WTC11 (cell line): ENCODE measurements at regions not wholly inside any gene's neighbourhood (a gene's known extent, or its start where the extent isn't known, plus 50 kb on each side); places are given as distances from the start of the nearest gene placed in this dataset.

ENCODE experiments used
- ATAC-seq: fragments of 200-7000 bp; cut with Tn5 transposase; 2 replicates; pipeline ENCODE4 v1.10.0; 2021; ENCODE audit warnings: mild to moderate bottlenecking, moderate library complexity
- CTCF ChIA-PET: fragments of 300-600 bp; sonication (Branson Sonifier 250); formaldehyde crosslinking; loops from one replicate; lab custom pipeline; 2021; ENCODE audit warnings: antibody characterized with exemption; lab: Charles Lee
- POLR2A ChIA-PET: fragments of 350-600 bp; sonication (Branson Sonifier 250); formaldehyde crosslinking; loops from one replicate; lab custom pipeline; 2021; ENCODE audit warnings: antibody characterized with exemption; lab: Charles Lee
- DNase-seq: peaks from one replicate; pipeline ENCODE4 v3.0.0; 2021; ENCODE audit warnings: low spot score
- H3K27ac Mint-ChIP-seq: 2 replicates; pipeline ENCODE4 v1.8.0; 2021; ENCODE audit warnings: mixed read lengths
- H3K27me3 Mint-ChIP-seq: 2 replicates; pipeline ENCODE4 v1.8.0; 2021; ENCODE audit warnings: low read depth, mild to moderate bottlenecking, moderate library complexity, mixed read lengths
- H3K36me3 Mint-ChIP-seq: 2 replicates; pipeline ENCODE4 v1.8.0; 2021; ENCODE audit warnings: mixed read lengths
- H3K4me1 Mint-ChIP-seq: 2 replicates; pipeline ENCODE4 v1.8.0; 2022; ENCODE audit warnings: mixed read lengths
- H3K4me3 Mint-ChIP-seq: 2 replicates; pipeline ENCODE4 v1.8.0; 2021; ENCODE audit warnings: mild to moderate bottlenecking, moderate library complexity, mixed read lengths
- H3K9me3 Mint-ChIP-seq: 2 replicates; pipeline ENCODE4 v1.8.0; 2021; ENCODE audit warnings: mixed read lengths
- AFF4 ChIP-seq: sonication (generic); formaldehyde crosslinking; IDR thresholded peaks from 2 replicates; pipeline ENCODE4 v1.8.1; 2023; ENCODE audit warnings: mild to moderate bottlenecking, missing genetic modification reagents, borderline replicate concordance
- AR ChIP-seq: fragments of 250-450 bp; sonication (Bioruptor Pico); IDR thresholded peaks from 2 replicates; pipeline ENCODE4 v1.9.0; 2021; ENCODE audit warnings: mild to moderate bottlenecking
- ARID4B ChIP-seq: sonication (generic); formaldehyde crosslinking; IDR thresholded peaks from 2 replicates; pipeline ENCODE4 v1.8.0; 2023; ENCODE audit warnings: missing genetic modification reagents, mild to moderate bottlenecking, borderline replicate concordance
- ATF3 ChIP-seq: sonication (generic); formaldehyde crosslinking; conservative IDR thresholded peaks from 2 replicates; pipeline ENCODE4 v1.8.1; 2022; ENCODE audit warnings: mild to moderate bottlenecking, missing genetic modification reagents
- HMGXB4 ChIP-seq: sonication (generic); formaldehyde crosslinking; IDR thresholded peaks from 2 replicates; pipeline ENCODE4 v1.8.1; 2023; ENCODE audit warnings: mild to moderate bottlenecking, moderate library complexity, missing genetic modification reagents
- MAX ChIP-seq: sonication (generic); formaldehyde crosslinking; IDR thresholded peaks from 2 replicates; pipeline ENCODE4 v1.8.0; 2022; ENCODE audit warnings: mild to moderate bottlenecking, missing genetic modification reagents
- MXD4 ChIP-seq: fragments of 250-450 bp; sonication (Bioruptor Pico); IDR thresholded peaks from 2 replicates; pipeline ENCODE4 v1.8.0; 2021; ENCODE audit warnings: mild to moderate bottlenecking, moderate library complexity, borderline replicate concordance
- NR1H2 ChIP-seq: sonication (generic); formaldehyde crosslinking; IDR thresholded peaks from 2 replicates; pipeline ENCODE4 v1.9.0; 2021; ENCODE audit warnings: mild to moderate bottlenecking, moderate library complexity, missing genetic modification reagents
- OVOL2 ChIP-seq: fragments of 250-450 bp; sonication (Bioruptor Pico); IDR thresholded peaks from 2 replicates; pipeline ENCODE4 v1.9.0; 2021; ENCODE audit warnings: mild to moderate bottlenecking, borderline replicate concordance
- RELA ChIP-seq: sonication (generic); formaldehyde crosslinking; IDR thresholded peaks from 2 replicates; pipeline ENCODE4 v1.8.1; 2022; ENCODE audit warnings: missing genetic modification reagents, mild to moderate bottlenecking, borderline replicate concordance
- SMAD3 ChIP-seq: sonication (generic); formaldehyde crosslinking; IDR thresholded peaks from 2 replicates; pipeline ENCODE4 v1.8.0; 2022; ENCODE audit warnings: missing genetic modification reagents, mild to moderate bottlenecking, borderline replicate concordance
- TEAD4 ChIP-seq: sonication (generic); formaldehyde crosslinking; IDR thresholded peaks from 2 replicates; pipeline ENCODE4 v1.8.0; 2022; ENCODE audit warnings: mild to moderate bottlenecking, missing genetic modification reagents
- USF2 ChIP-seq: sonication (generic); formaldehyde crosslinking; IDR thresholded peaks from 2 replicates; pipeline ENCODE4 v1.8.1; 2023; ENCODE audit warnings: mild to moderate bottlenecking, missing genetic modification reagents, moderate library complexity
- ZNF138 ChIP-seq: sonication (generic); formaldehyde crosslinking; conservative IDR thresholded peaks from 2 replicates; pipeline ENCODE4 v1.8.1; 2022; ENCODE audit warnings: mild to moderate bottlenecking, moderate library complexity, missing genetic modification reagents
- ZNF219 ChIP-seq: sonication (generic); formaldehyde crosslinking; IDR thresholded peaks from 2 replicates; pipeline ENCODE4 v1.8.0; 2023; ENCODE audit warnings: missing genetic modification reagents, mild to moderate bottlenecking, borderline replicate concordance
- ZNF232 ChIP-seq: sonication (generic); formaldehyde crosslinking; IDR thresholded peaks from 2 replicates; pipeline ENCODE4 v1.8.0; 2022; ENCODE audit warnings: mild to moderate bottlenecking, missing genetic modification reagents

- POLR2A ChIA-PET: no interaction called here
- ATAC-seq: no peak
- Mint-ChIP-seq H3K27ac (no peak overlapping the region), H3K36me3 (no peaks in the 10 kb centered on the region), H3K27me3 (peaks cover 3% of the 10 kb centered on the region; the same call in 1 of the 2 replicates), H3K4me1 (peaks cover 19% of the 10 kb centered on the region), H3K9me3 (peaks cover 6% of the 10 kb centered on the region; the same call in 1 of the 2 replicates), H3K4me3 (no peak overlapping the region)
- no peak for DNase-seq
- CTCF ChIA-PET: no interaction called here
- TF ChIP-seq MXD4 (CRISPR knock-in tag): no peak
- no peak for TF ChIP-seq ZNF232 (CRISPR knock-in tag)
- TF ChIP-seq ZNF219: no peak
- no peak for TF ChIP-seq AR (CRISPR knock-in tag)
- TF ChIP-seq HMGXB4 (CRISPR knock-in tag): no peak
- TF ChIP-seq ARID4B (CRISPR knock-in tag): no peak
- TF ChIP-seq USF2 (CRISPR knock-in tag): no peak
- no peak for TF ChIP-seq SMAD3
- no peak for TF ChIP-seq RELA (CRISPR knock-in tag)
- no peak for TF ChIP-seq ZNF138 (CRISPR knock-in tag)
- TF ChIP-seq TEAD4: no peak
- no peak for TF ChIP-seq AFF4 (CRISPR knock-in tag)
- TF ChIP-seq ATF3 (CRISPR knock-in tag): no peak
- TF ChIP-seq OVOL2 (CRISPR knock-in tag): no peak
- TF ChIP-seq MAX (CRISPR knock-in tag): no peak
- no peak for TF ChIP-seq NR1H2
Observed at GRCh38 chr4:23149815-23150214, 457.1 kb downstream of the GBA3 start.
